HUES6 (cell line): ENCODE measurements at regions not wholly inside any gene's neighbourhood (a gene's known extent, or its start where the extent isn't known, plus 50 kb on each side); places are given as distances from the start of the nearest gene placed in this dataset.
"Not testable (repeated sequence)": the region's sequence is repeated elsewhere in the genome, so short reads cannot be mapped to it uniquely, and the experiment has no call there.

Experiments used
- H3K27ac ChIP-seq: 2 replicates; pipeline ENCODE4 v1.7.0; 2013; ENCODE audit warnings: low read depth, mild to moderate bottlenecking, low read length, inconsistent platforms
- H3K27me3 ChIP-seq: 2 replicates; pipeline ENCODE4 v1.6.1; 2013; ENCODE audit warnings: low read length; ENCODE audit not compliant: control insufficient read depth, insufficient read depth
- H3K36me3 ChIP-seq: 2 replicates; pipeline ENCODE4 v1.6.1; 2013; ENCODE audit warnings: low read length; ENCODE audit not compliant: control insufficient read depth, insufficient read depth
- H3K4me1 ChIP-seq: 2 replicates; pipeline ENCODE4 v1.6.1; 2013; ENCODE audit warnings: low read length; ENCODE audit not compliant: control insufficient read depth, insufficient read depth
- H3K4me3 ChIP-seq: 2 replicates; pipeline ENCODE4 v1.5.1; 2013; ENCODE audit warnings: low read depth, low read length
- H3K9ac ChIP-seq: one replicate; pipeline ENCODE4 v1.6.1; 2013; ENCODE audit warnings: mild to moderate bottlenecking, low read length
- H3K9me3 ChIP-seq: 2 replicates; pipeline ENCODE4 v1.6.1; 2013; ENCODE audit warnings: low read depth, low read length; ENCODE audit not compliant: control insufficient read depth, insufficient read depth

GRCh38 chr3:89032346-89033013, 74.9 kb upstream of the EPHA3 start:
- Histone ChIP-seq H3K36me3 (no peaks in the 10 kb centered on the region), H3K9me3 (peaks cover 8% of the 10 kb centered on the region; the same call in 1 of the 2 replicates), H3K27me3 (no peaks in the 10 kb centered on the region), H3K4me3 (no peak overlapping the region), H3K27ac (no peak overlapping the region), H3K4me1 (no peaks in the 10 kb centered on the region), H3K9ac (no peak overlapping the region)

GRCh38 chr3:89034723-89035122, 72.7 kb upstream of the EPHA3 start:
- H3K27ac ChIP-seq, H3K9ac ChIP-seq, H3K27me3 ChIP-seq, H3K9me3 ChIP-seq, H3K4me3 ChIP-seq, H3K36me3 ChIP-seq, H3K4me1 ChIP-seq: not testable (repeated sequence)

GRCh38 chr3:89038869-89039268, 68.6 kb upstream of the EPHA3 start:
- Histone ChIP-seq H3K4me1 (no peaks in the 10 kb centered on the region), H3K9me3 (peaks cover 8% of the 10 kb centered on the region; the same call in 1 of the 2 replicates), H3K36me3 (no peaks in the 10 kb centered on the region), H3K27ac (no peak overlapping the region), H3K27me3 (no peaks in the 10 kb centered on the region), H3K9ac (no peak overlapping the region), H3K4me3 (no peak overlapping the region)

- Histone ChIP-seq H3K4me1 (peaks cover 4% of the 10 kb centered on the region; the same call in 1 of the 2 replicates), H3K9me3 (no peaks in the 10 kb centered on the region), H3K9ac (no peak overlapping the region), H3K4me3 (no peak overlapping the region), H3K27ac (no peak overlapping the region), H3K36me3 (no peaks in the 10 kb centered on the region), H3K27me3 (no peaks in the 10 kb centered on the region)
These were observed 65.1 kb upstream of the EPHA3 start for GRCh38 chr3:89042236-89042835.

- Histone ChIP-seq H3K9me3 (no peaks in the 10 kb centered on the region), H3K4me3 (no peak overlapping the region), H3K27me3 (no peaks in the 10 kb centered on the region), H3K27ac (no peak overlapping the region), H3K4me1 (peaks cover 4% of the 10 kb centered on the region; the same call in 1 of the 2 replicates), H3K9ac (no peak overlapping the region), H3K36me3 (no peaks in the 10 kb centered on the region)
These were observed 64.0 kb upstream of the EPHA3 start for GRCh38 chr3:89043406-89043932.

- Histone ChIP-seq H3K4me3 (no peak overlapping the region), H3K36me3 (no peaks in the 10 kb centered on the region), H3K9ac (no peak overlapping the region), H3K27me3 (no peaks in the 10 kb centered on the region), H3K9me3 (no peaks in the 10 kb centered on the region), H3K4me1 (peaks cover 4% of the 10 kb centered on the region; the same call in 1 of the 2 replicates), H3K27ac (no peak overlapping the region)
These were observed 60.8 kb upstream of the EPHA3 start for GRCh38 chr3:89046661-89047060.

- Histone ChIP-seq H3K4me3 (no peak overlapping the region), H3K27me3 (no peaks in the 10 kb centered on the region), H3K4me1 (peaks cover 4% of the 10 kb centered on the region; the same call in 1 of the 2 replicates), H3K9me3 (no peaks in the 10 kb centered on the region), H3K9ac (no peak overlapping the region), H3K27ac (no peak overlapping the region), H3K36me3 (no peaks in the 10 kb centered on the region)
These were observed 58.3 kb upstream of the EPHA3 start for GRCh38 chr3:89049119-89049518.

GRCh38 chr3:89052386-89052785, 55.0 kb upstream of the EPHA3 start:
- Histone ChIP-seq H3K4me3 (no peak overlapping the region), H3K9me3 (no peaks in the 10 kb centered on the region), H3K9ac (no peak overlapping the region), H3K27me3 (no peaks in the 10 kb centered on the region), H3K4me1 (no peaks in the 10 kb centered on the region), H3K36me3 (no peaks in the 10 kb centered on the region), H3K27ac (no peak overlapping the region)

- Histone ChIP-seq H3K27me3 (no peaks in the 10 kb centered on the region), H3K4me1 (no peaks in the 10 kb centered on the region), H3K27ac (no peak overlapping the region), H3K4me3 (no peak overlapping the region), H3K9ac (no peak overlapping the region), H3K9me3 (no peaks in the 10 kb centered on the region), H3K36me3 (no peaks in the 10 kb centered on the region)
These were observed 50.0 kb upstream of the EPHA3 start for GRCh38 chr3:89057398-89057797.
